A549 (cell line): ENCODE measurements at regions not wholly inside any gene's neighbourhood (a gene's known extent, or its start where the extent isn't known, plus 50 kb on each side); places are given as distances from the start of the nearest gene placed in this dataset.

Experiments used
- ATAC-seq, 2 experiments: fragments of 200-7000 bp in 1 of 2; fragments of >200 bp in 1 of 2; cut with Nextera tagmentation in 1 of 2; cut with Tn5 transposase in 1 of 2; 3 replicates each; pipeline versions ENCODE4 v1.8.0 to v1.9.1; 2018 to 2020; ENCODE audit warnings: mild to moderate bottlenecking in 1 of 2, moderate library complexity in 1 of 2
- CTCF ChIA-PET: fragments of 300-600 bp; sonication (Branson Sonifier 250); formaldehyde crosslinking; extraction: SDS; loops from one replicate; lab custom pipeline; 2021; ENCODE audit warnings: antibody characterized with exemption, inconsistent platforms; lab: Yijun Ruan, JAX
- POLR2A ChIA-PET: fragments of 350-600 bp; formaldehyde crosslinking; extraction: SDS; loops from one replicate; lab custom pipeline; 2021; ENCODE audit warnings: antibody characterized with exemption, inconsistent platforms; lab: Yijun Ruan, JAX
- DNase-seq, 2 experiments: peaks; one replicate each; pipeline versions ENCODE4 v3.0.0 to v3.0.0-alpha.2; 2011 to 2016; ENCODE audit warnings: low read depth in 1 of 2, low spot score in 1 of 2
- FAIRE-seq: peaks from 2 replicates; lab custom pipeline; 2011; peaks lifted over from hg19 to GRCh38; lab: Jason Lieb, UNC
- H3K27ac ChIP-seq, 2 experiments: fragments of >200 bp; sonication (Bioruptor Twin); formaldehyde crosslinking; 3 replicates each; pipeline ENCODE4 v1.5.1; 2016 to 2017
- H3K4me1 ChIP-seq: fragments of >200 bp; sonication (Bioruptor Twin); formaldehyde crosslinking; 3 replicates; pipeline ENCODE4 v1.6.1; 2016
- H3K4me2 ChIP-seq: fragments of >200 bp; sonication (Bioruptor Twin); formaldehyde crosslinking; 3 replicates; pipeline ENCODE4 v1.6.1; 2016
- H3K4me3 ChIP-seq: fragments of >200 bp; sonication (Bioruptor Twin); formaldehyde crosslinking; 3 replicates; pipeline ENCODE4 v1.5.1; 2016
- H3K9me3 ChIP-seq: fragments of >200 bp; sonication (Bioruptor Twin); formaldehyde crosslinking; 3 replicates; pipeline ENCODE4 v1.6.1; 2016
- ATOH8 ChIP-seq: fragments of 250-450 bp; sonication (Bioruptor Pico); IDR thresholded peaks from 2 replicates; pipeline ENCODE4 v1.5.0; 2020; ENCODE audit warnings: low read depth, mild to moderate bottlenecking, moderate library complexity
- BCL3 ChIP-seq: fragments of >200 bp; sonication (Bioruptor Twin); formaldehyde crosslinking; IDR thresholded peaks from 3 replicates; pipeline ENCODE4 v1.6.1; 2016
- BHLHE40 ChIP-seq: IDR thresholded peaks from 2 replicates; pipeline ENCODE4 v1.6.1; 2012; ENCODE audit warnings: low read depth, low read length, inconsistent platforms
- CHD4 ChIP-seq: fragments of 200-600 bp; sonication (generic); IDR thresholded peaks from 2 replicates; pipeline ENCODE4 v1.6.1; 2016; ENCODE audit warnings: antibody characterized with exemption, mild to moderate bottlenecking, borderline replicate concordance
- E2F6 ChIP-seq: IDR thresholded peaks from 2 replicates; pipeline ENCODE4 v1.6.1; 2012; ENCODE audit warnings: low read depth, borderline replicate concordance
- ELK1 ChIP-seq: fragments of 150-350 bp; IDR thresholded peaks from 2 replicates; pipeline ENCODE4 v1.6.1; 2014; ENCODE audit warnings: low read depth, mild to moderate bottlenecking, low read length
- FOSB ChIP-seq: fragments of 250-450 bp; sonication (Bioruptor Pico); IDR thresholded peaks from 2 replicates; pipeline ENCODE4 v1.5.0; 2020; ENCODE audit warnings: mild to moderate bottlenecking, moderate library complexity
- GATA3 ChIP-seq: IDR thresholded peaks from 2 replicates; pipeline ENCODE4 v1.6.1; 2012; ENCODE audit warnings: borderline replicate concordance
- HDAC2 ChIP-seq: fragments of 200-600 bp; sonication (generic); IDR thresholded peaks from 2 replicates; pipeline ENCODE4 v1.6.1; 2016
- HMGXB4 ChIP-seq: fragments of 250-450 bp; sonication (Bioruptor Pico); IDR thresholded peaks from 2 replicates; pipeline ENCODE4 v1.5.0; 2021; ENCODE audit warnings: mild to moderate bottlenecking, moderate library complexity, borderline replicate concordance
- HOXA7 ChIP-seq: fragments of 250-450 bp; sonication (Bioruptor Pico); IDR thresholded peaks from 2 replicates; pipeline ENCODE4 v1.5.0; 2020; ENCODE audit warnings: mild to moderate bottlenecking, moderate library complexity
- HOXB13 ChIP-seq: fragments of 250-450 bp; sonication (Bioruptor Pico); IDR thresholded peaks from 2 replicates; pipeline ENCODE4 v1.5.0; 2020; ENCODE audit warnings: low read depth, mild to moderate bottlenecking, moderate library complexity
- KDM5A ChIP-seq: fragments of 200-600 bp; sonication (generic); IDR thresholded peaks from 2 replicates; pipeline ENCODE4 v1.6.1; 2016; ENCODE audit warnings: antibody characterized with exemption, mild to moderate bottlenecking
- MAZ ChIP-seq: fragments of 150-350 bp; IDR thresholded peaks from 2 replicates; pipeline ENCODE4 v1.6.1; 2014; ENCODE audit warnings: antibody characterized with exemption, low read depth, low read length, borderline replicate concordance
- MYC ChIP-seq: IDR thresholded peaks from 2 replicates; pipeline ENCODE4 v1.6.1; 2012; ENCODE audit warnings: mild to moderate bottlenecking, inconsistent platforms, low read length, improper control_type of control experiment, borderline replicate concordance
- NPAS2 ChIP-seq: fragments of 250-450 bp; sonication (Bioruptor Pico); IDR thresholded peaks from 2 replicates; pipeline ENCODE4 v1.8.0; 2022; ENCODE audit warnings: mild to moderate bottlenecking, moderate library complexity, borderline replicate concordance
- RARB ChIP-seq: fragments of 250-450 bp; sonication (Bioruptor Pico); IDR thresholded peaks from 2 replicates; pipeline ENCODE4 v1.8.0; 2021; ENCODE audit warnings: mild to moderate bottlenecking, moderate library complexity
- RFX5 ChIP-seq: fragments of 450-650 bp; IDR thresholded peaks from 2 replicates; pipeline ENCODE4 v1.7.1; 2014; ENCODE audit warnings: antibody characterized with exemption, mild to moderate bottlenecking, moderate library complexity
- RNF2 ChIP-seq: fragments of 200-600 bp; sonication (generic); IDR thresholded peaks from 2 replicates; pipeline ENCODE4 v1.6.1; 2016; ENCODE audit warnings: low read depth, mild to moderate bottlenecking, antibody characterized with exemption, moderate library complexity, borderline replicate concordance
- SMC3 ChIP-seq: fragments of >200 bp; sonication (Bioruptor Twin); formaldehyde crosslinking; IDR thresholded peaks from 3 replicates; pipeline ENCODE4 v1.6.1; 2018; ENCODE audit warnings: inconsistent platforms
- TFCP2L1 ChIP-seq: fragments of 250-450 bp; sonication (Bioruptor Pico); IDR thresholded peaks from 2 replicates; pipeline ENCODE4 v1.5.0; 2021; ENCODE audit warnings: mild to moderate bottlenecking
- USF2 ChIP-seq: fragments of 450-650 bp; IDR thresholded peaks from 2 replicates; pipeline ENCODE4 v1.6.1; 2014; ENCODE audit warnings: antibody characterized with exemption
- ZFP36 ChIP-seq: fragments of 450-650 bp; IDR thresholded peaks from 2 replicates; pipeline ENCODE4 v1.6.1; 2014; ENCODE audit warnings: borderline replicate concordance; ENCODE audit not compliant: partially characterized antibody
- ZSCAN20 ChIP-seq: fragments of 250-450 bp; sonication (Bioruptor Pico); IDR thresholded peaks from 2 replicates; pipeline ENCODE4 v1.8.0; 2022; ENCODE audit warnings: mild to moderate bottlenecking, moderate library complexity
- WGBS: methylation state at CpG from one replicate; pipeline ENCODE4 v1.1.6; 2017; ENCODE audit errors: missing lambda C conversion rate; 5-methylcytosine and 5-hydroxymethylcytosine counted together

GRCh38 chr2:143842836-143843235 lies 677.1 kb downstream of the ZEB2 start:
- H3K9me3 ChIP-seq = no peaks in the 10 kb centered on the region
- ATAC-seq (no peak), DNase-seq (no peak), FAIRE-seq (no peak)
- WGBS = 72% methylated on average over 2 of the region's 2 CpGs
- no peak overlapping the region for H3K4me2 ChIP-seq
- ChIA-PET CTCF (no interaction called here), POLR2A (no interaction called here)
- H3K4me3 ChIP-seq = no peak overlapping the region
- H3K27ac ChIP-seq = no peak overlapping the region
- TF ChIP-seq RARB (CRISPR knock-in tag) = no peak
- TF ChIP-seq HOXA7 (CRISPR knock-in tag) = no peak
- no peak for TF ChIP-seq RNF2
- TF ChIP-seq BCL3 = no peak
- H3K4me1 ChIP-seq = no peaks in the 10 kb centered on the region

- 55% methylated on average over 4 of the region's 4 CpGs for WGBS
- CTCF ChIA-PET = no interaction called here
Measured at GRCh38 chr2:143841935-143842334, 678.0 kb downstream of the ZEB2 start.

GRCh38 chr2:143840601-143841000 lies 679.3 kb downstream of the ZEB2 start:
- Histone ChIP-seq H3K4me3 (no peak overlapping the region), H3K27ac (no peak overlapping the region), H3K4me1 (no peaks in the 10 kb centered on the region), H3K9me3 (no peaks in the 10 kb centered on the region), H3K4me2 (no peak overlapping the region)
- ChIA-PET CTCF (no interaction called here), POLR2A (no interaction called here)
- FAIRE-seq (no peak), ATAC-seq (no peak), DNase-seq (no peak)
- TF ChIP-seq ZSCAN20 (no peak), MYC (no peak), HDAC2 (no peak), FOSB (CRISPR knock-in tag) (no peak), RARB (CRISPR knock-in tag) (no peak), MAZ (no peak), E2F6 (no peak), TFCP2L1 (CRISPR knock-in tag) (no peak), USF2 (no peak), ATOH8 (CRISPR knock-in tag) (no peak), BHLHE40 (no peak), RFX5 (no peak), GATA3 (no peak), HMGXB4 (CRISPR knock-in tag) (no peak), SMC3 (no peak), CHD4 (no peak), KDM5A (no peak), HOXA7 (CRISPR knock-in tag) (no peak), ZFP36 (no peak)

More at GRCh38 chr2:143841935-143842334, 678.0 kb downstream of the ZEB2 start:
- TF ChIP-seq USF2 (no peak), MAZ (no peak), HOXB13 (CRISPR knock-in tag) (no peak), ELK1 (no peak), BHLHE40 (no peak), CHD4 (no peak), NPAS2 (CRISPR knock-in tag) (no peak)
- Histone ChIP-seq H3K4me2 (no peak overlapping the region), H3K4me1 (no peaks in the 10 kb centered on the region), H3K4me3 (no peak overlapping the region), H3K9me3 (no peaks in the 10 kb centered on the region), H3K27ac (no peak overlapping the region)
- FAIRE-seq (no peak), DNase-seq (peak in 1 of 2 experiments; percentile 4), ATAC-seq (no peak)
- POLR2A ChIA-PET = no interaction called here
